ENCODE measurements at regions not wholly inside any gene's neighbourhood (a gene's known extent, or its start where the extent isn't known, plus 50 kb on each side); places are given as distances from the start of the nearest gene placed in this dataset.

DNA sequence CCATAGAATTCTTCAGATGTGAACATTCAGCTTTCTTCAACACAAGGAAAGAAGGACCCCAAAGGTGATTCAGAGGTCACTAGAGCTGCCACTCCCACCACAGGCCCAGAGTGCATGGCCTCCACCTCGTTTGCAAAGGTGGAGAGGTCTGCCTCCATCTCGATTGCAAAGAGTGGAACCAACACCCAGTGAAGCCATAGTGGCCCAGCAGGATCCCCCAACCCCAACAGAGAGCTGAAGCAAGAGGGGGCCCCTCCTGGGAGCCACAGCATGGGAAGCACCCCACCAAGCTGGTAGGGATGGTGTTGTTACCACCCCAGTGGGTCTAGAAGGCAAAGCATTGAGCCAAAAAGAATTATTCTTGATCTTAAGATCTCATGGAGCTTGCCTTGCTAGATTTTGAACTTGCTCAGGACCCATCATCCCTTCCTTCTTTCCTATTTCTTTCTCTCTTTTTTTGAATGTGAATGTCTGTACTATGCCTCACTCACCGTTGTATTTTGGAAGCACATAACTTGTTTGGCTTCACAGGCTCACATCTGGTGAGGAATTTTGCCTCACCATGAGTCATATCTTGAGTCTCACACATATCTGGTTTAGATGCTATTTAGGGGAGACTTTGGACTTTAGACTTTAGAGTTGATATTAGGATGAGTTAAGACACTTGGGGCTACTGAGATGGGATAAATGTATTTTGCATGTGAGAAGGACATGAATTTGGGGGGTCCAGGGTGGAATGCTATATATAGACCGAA lies 119.2 kb downstream of the ANKRD60 start:
- DNase-seq, result no peak

DNA sequence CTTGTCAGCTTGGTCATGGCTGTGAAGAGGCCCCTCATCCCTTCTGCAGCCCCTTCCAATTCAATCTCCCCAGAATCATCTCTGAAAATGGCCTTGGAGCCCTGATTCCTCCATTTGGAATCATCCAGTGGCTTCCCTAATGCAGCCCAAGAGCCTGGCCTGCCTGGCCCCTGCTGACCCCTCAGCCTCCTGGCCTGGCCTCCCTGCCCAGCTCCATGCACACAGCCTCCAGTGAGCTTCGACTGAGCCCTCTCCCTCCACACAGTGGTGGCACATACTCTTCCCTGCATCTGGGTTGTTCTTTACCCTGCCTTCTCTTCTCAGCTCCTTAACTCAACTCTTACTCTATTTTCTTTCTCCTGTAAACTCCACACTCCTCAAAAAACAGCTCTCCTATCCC lies 120.9 kb downstream of the ANKRD60 start:
- DNase-seq, result no peak

DNA sequence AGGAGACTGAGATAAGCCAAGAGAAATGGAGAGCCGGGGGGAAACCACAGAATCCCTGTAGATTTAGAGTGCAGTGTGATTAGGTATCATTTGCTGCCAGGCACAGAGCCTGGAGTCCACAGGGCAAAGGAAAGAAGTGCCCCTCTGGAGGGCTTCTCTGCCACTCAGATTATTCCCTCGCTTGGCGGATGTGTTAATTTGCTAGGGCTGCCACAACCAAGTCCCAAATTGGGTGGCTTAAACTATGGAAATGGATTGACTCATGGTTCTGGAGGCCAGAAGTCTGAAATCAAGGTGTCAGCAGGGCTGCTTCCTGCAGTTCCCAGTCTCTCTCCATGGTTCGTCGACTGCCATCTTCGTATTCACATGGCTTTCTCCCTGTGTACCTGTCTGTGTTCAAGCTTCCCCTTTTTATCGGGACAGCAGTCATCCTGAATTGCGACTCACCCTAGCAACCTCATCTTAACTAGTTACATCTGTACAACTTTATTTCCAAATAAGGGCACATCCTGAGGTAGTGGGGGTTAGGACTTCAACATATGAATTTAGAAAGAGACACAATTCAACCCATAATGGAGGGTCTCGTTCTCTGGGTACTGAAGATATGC lies 122.2 kb downstream of the ANKRD60 start:
- no peak for DNase-seq

DNA sequence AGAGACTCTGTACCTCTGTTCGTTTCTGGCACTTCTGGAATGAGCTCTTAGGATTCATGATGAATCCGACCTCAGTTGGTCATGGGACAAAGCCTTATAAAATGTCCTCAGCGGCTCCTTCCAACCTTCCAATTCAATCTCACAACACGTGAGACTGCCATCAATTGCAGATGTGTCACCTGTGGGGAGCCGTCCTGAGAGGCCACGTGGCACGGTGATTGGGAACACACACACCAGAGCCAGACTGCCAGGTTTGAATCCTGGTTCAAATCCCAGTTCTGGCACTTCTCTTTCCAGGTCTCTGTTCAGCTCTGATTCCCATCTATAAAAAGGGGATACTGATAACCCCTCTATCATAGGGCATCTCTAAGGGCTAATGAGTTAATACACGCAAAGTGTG lies 124.5 kb downstream of the ANKRD60 start:
- no peak for DNase-seq

DNA sequence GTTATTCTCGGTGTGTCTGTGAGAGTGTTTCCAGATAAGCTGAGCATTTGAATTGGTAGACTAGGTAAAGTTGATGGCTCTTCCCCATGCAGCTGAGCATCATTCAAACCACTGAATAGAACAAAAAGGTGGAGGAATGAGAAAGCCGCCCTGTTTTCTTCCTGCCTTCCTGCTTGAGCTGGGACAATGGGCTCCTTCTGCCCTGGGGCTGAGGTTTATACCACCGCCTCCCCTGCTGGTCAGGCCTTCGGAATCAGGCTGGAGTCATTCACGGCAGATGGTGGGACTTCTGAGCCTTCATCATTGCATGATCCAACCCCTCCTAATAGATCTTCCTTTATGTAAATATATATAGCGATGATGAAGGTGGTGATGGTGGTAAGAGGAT lies 124.9 kb downstream of the ANKRD60 start:
- DNase-seq, result no peak

DNA sequence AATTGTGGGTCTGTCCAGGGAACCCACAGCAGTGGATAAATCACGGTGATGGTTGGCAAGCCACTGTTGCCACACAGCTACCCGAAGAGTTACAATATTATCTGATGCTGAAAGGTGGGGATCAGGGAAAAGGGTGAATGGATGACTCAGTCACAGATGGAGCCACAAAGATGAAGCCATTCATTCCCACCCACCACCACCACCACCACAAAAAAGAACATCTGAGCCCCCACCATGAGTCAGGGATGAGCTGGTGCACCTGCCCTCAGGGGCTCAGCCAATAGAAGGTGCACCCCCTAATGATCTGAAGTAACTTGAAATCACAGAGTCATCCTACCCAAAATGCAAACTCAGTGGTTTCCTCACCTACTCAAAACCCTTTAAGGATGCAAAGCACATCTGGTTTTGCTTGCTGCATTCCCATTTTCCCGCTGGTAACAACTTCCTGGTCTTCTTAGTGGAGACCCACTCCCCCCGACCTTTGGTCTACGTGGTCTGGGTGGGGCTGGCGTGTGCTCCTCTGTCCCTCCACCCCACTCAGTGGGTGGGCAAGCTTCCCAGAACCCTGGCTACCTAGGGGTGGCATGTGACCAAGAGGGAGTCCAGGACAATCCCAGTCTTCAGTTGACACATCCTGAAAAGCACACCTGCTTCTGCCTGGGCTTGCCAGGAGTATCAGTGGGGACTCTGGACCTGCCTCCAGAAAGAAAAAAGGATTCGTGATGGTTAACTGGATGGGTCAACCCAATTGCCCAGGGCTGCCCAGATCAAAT lies 125.5 kb downstream of the ANKRD60 start:
- DNase-seq, result no peak

DNA sequence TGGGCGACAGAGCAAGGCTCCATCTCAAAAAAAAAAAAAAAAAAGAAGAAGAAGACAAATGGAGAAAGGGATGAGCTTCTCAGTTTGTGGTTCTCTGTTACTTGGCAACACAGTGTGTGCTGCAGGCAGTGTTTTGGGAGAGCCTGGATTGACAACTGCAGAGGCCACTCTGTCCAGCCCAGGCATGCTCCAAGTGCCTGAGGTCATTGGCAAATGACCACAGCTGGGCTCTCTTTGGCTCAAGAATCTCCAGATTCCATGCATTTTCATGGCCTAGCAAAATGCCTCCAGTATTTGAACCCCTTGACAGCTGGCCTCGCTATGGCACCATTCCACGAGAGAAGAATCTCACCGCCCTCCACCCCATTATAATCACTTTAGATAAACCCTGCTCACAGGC lies 126.2 kb downstream of the ANKRD60 start:
- peak; percentile 43 for DNase-seq

DNA sequence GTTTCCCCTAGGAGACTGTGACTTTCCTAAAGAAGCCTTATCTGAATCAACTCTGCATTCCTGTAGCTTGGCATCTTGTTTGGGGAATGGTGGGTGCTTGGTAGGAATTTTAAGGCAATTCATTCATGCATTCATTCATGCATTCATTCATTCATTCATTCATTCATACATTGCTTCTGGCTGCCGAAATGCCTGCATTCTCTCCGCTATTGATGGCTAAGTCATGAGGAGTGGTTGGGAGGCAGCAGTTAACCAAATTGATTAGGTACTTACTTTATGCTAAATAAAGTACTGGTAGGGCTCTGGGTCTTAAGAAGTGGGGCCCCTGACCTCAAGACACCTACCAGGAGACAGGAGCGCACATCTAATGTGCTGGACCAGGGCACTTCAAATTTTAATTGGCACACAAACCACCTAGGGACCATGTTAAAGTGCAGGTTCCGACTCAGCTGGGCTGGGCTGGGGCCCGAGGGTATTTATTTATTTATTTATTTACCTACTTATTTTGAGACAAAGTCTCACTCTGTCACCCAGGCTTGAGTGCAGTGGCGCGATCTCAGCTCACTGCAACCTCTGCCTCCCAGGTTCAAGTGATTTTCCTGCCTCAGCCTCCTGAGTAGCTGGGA lies 127.6 kb downstream of the ANKRD60 start:
- no peak for DNase-seq

DNA sequence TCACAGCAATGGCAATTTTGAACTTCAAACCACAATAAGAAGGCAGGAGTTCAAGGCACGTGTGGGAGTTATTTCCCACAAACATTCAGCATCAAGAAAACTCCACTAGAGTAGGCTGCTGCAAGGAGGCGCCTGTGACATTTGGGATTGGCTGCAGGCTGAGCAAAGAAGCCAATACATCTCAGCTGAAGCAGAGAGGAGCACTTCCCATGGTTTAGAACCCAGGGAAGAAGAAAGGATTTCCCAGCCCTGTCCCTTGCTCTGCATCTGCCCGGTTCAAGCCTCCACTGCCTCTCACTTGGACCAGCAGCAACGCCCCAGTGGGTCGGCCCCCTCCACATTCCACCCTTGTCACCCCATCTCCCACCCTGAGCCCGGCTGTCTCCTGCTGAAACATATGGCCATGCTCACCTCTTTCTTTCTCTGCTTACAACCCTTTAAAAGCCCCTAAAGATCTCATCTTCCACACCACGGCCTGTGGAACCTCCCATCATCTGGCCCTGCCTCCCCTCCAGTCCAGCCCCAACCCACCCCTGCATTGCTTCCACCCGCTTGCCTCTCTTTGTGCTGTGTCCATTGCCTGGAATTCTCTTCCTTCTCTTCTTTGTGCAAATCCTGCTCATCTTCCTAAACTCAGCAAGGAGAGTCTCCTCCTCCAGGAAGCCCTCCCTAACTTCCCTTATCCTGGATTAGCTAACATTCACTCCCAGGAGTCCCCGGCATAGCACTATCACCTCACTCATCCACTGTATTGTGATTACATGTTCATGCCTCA lies 128.3 kb downstream of the ANKRD60 start:
- no peak for DNase-seq

DNA sequence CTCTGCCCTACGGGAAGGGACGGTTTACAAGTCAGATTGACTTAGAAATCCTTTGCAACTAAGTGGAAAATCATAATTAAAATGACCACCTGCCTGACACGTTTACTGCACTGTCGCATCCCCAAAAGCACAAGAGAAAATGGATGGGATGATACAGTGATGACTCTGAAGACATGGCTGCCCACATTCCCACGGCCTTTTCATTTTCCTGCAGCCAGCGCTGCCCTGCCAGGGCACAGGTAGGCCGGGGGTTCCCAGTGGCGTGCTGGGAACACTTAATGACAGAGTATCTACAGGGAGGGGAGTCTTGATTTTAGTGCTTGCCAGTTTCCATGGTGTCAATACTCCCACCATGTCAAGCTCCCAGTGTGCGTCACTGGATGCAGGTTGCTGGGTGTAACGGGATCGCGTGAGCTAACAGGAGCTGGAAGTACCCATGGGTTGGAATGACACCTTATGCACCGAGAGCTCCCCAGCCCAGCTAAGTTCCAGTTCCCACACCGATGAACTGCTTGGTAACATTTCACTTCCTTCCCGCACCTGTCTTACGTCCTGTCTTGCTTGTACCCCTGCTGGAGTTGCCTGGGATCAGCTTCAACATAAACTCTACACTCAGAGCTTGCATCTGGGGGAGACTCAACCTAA lies 129.0 kb downstream of the ANKRD60 start:
- DNase-seq, result no peak

DNA sequence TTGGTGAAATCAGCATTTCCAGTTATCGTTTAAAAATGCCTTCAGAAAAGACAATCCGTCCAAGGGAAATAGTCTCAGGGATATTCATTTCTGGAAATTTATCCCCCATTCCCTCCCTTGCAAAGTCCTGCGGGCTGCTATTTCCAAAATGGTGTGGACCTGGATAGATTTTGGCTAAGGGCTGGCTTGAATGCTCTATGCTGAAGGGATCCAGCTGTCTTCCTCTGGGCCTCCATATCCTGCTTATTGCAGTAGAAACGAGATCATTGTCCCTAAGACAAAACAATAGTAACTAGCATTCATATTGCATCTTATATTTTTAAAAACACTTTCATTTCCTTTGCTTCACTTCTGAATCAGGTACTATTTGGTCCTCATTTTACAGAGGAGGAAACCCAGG lies 129.9 kb downstream of the ANKRD60 start:
- no peak for DNase-seq

DNA sequence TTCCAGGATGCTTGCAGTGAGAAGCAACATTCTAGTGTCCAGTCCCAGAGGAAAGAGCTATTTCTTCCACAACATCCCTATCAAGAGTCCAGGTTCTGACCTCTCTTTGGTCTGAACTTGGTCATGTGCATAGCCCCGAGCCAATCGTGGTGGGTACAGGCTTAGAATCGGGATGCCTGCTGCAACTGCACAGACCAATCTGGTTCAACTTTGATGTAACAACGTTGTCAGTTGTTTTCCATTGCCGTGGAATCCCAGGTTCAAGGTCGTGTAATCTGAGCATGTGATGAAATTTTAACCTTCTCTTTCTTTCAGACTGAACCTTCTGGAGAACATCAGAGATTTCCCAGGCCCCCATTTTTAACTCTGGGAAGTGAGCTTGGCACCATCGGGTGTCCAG lies 130.5 kb downstream of the ANKRD60 start:
- DNase-seq, result no peak

DNA sequence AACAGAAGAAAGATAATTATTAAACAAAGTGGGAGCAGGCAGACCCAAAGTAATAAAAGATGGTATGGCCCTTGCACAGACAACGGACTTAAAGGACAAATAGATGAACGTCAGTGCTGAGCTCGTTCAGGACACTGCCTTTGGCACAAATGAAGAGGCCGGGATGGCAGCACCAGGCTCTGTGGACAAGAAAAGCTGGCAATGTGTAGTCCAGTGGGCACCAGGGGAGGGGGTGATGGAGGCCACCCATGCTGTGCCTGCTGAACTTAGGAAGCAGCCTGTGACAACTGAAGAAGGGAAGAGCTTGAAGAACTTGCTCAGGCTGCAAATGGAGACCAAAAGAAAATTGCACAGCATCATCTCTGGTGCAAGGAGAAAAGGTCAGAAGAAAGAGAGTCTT lies 131.0 kb downstream of the ANKRD60 start:
- DNase-seq, result no peak

DNA sequence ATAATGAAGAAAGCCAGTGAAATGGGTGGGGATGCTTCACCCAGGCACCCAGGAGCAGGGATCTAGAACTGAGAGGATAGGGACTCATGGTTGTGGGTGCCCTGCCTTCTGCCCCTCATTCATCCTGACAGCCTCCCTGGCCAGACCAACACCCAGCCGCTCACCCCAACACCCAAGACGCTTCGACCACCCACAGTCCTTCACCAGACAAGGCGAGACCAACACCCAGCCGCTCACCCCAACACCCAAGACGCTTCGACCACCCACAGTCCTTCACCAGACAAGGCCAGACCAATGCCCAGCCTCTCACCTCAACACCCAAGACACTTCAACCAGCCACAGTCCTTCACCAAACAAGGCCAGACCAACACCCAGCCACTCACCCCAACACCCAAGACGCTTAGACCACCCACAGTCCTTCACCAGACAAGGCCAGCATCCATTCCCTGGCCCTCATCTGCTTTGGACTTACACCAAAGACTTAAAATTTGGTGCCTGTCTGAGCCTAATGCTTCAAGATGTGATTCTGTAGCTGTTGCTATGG lies 131.5 kb downstream of the ANKRD60 start:
- no peak for DNase-seq

DNA sequence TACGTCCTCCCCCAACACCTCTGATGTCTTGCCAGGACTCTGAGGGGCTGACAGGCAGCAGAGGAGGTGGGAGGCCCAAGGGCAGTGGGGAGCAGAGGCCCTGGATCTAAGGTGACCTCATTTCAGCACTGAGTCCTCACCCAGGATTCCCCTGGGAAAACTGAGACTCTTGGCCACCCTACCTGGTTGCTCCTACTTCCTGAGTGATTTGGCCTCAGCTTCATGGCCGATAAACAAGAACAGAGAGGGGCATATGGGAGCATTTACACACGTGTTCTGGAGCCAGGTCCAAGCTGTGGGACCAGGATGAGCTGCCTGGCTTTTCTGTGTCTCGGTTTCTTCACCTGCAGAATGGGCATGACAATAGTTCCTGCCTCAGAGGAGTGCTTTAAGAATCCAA lies 133.8 kb downstream of the ANKRD60 start:
- DNase-seq, result no peak

DNA sequence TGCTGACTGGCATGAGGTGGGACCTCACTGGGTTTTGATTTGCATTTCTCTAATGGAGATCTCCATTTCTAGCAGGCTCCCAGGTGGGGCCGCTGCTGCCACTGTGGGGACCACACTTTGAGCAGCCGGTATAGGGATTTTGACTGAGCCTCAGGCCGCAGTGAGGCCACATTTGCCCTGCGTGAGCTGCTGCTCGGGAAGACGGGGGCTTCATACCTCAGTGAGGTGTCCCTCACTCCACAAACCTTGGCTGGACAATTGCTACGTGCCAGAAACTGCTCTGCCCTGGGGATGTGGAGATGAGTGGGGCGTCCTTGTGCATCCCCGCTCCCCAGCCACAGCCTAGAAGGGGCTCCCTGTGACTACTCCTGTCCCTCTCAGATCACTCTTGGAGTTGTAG lies 134.3 kb downstream of the ANKRD60 start:
- DNase-seq, result no peak

DNA sequence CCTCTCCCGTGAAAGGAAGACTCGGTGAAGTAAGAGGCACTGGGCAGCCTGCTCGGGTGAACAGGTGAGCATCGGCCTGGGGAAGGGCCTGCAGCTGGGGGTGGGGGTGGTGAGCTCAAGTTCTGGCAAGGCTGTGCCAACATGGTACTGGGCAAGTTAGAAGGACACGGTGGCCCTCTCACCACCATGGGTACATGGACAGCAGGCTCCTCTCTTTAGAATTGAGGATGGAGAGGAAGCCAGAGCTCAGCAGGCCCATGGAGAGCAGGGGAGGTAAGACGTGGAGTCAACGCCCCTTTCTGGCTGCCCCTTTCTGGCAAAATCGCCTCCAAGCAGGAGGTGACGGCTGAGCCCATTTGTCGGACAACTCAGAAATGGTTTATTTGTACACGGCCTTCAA lies 135.6 kb downstream of the ANKRD60 start:
- DNase-seq, result no peak

DNA sequence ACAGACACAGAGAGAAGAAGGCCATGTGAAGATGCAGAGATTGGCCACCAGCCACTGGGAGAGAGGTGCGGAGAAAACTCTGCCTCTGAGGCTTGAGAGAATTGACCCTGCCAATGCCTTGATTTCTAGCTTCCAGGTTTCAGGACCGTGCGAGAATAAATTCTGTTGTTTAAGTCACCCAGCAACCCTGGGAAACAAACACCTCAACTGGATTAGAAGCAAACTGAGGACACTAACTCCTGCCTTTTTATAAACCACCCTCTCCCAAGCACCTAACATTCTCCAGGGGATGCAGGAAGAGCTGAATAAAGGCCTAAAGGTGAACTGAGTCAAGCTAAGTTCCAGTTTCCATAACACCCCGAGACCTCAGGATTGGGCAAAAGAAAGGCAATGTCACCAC lies 136.1 kb downstream of the ANKRD60 start:
- no peak for DNase-seq

DNA sequence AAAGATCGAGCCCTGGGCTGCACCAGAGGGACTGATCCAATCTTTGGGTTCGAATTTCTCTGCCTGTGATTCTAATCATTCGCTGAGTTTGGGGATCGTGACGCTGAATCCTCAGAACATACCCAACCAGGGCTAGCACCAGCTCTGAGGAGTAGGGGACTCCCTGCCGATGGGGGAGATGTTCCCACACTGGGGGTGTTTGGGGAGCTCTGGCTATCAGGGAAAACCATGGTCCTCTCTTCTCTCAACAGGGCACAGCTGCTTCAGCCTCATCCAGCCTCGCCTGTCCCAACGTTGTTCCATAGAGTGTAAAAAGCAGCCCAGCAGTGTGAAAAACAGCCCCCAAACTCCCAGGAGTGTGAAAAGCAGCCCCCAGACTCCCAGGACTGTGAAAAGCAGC lies 136.6 kb downstream of the ANKRD60 start:
- no peak for DNase-seq

DNA sequence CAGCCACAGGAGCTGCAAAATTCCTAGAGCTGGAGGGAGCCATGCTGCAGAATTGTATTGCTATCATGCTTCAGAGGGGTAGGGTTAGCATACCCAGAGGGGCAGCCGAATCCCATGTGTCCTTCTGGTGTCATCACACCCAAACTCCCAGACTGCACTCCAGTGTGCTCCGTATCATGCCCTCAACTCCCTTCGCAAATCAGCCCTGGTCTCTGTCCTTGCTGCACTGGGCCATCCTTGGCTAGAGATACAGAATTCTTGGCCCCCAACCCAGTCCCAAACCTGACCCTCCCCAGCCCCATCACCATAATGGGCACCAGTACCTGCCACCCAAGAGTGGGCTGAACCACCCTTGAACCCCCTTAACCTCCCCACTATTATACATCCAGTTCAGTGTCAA lies 138.3 kb downstream of the ANKRD60 start:
- DNase-seq, result no peak

DNA sequence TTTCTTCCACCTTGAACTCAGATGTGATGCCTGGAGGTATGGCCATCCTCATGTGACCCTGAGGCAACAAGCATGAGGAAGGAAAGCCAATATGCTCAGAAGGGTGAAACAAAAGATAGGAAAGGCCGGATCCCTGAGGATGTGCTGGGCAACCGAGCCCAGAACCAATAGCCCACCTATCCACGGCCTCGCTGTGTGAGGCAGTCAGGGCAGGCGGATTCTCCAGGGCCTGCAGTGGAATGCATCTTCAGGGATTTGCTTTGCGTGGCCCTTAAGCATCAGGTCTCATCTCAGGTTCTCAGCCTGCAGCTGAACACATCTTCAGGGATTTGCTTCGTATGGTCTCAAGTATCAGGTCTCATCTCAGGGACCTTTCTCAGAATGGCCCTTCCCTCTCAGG lies 139.8 kb downstream of the ANKRD60 start:
- DNase-seq, result no peak

DNA sequence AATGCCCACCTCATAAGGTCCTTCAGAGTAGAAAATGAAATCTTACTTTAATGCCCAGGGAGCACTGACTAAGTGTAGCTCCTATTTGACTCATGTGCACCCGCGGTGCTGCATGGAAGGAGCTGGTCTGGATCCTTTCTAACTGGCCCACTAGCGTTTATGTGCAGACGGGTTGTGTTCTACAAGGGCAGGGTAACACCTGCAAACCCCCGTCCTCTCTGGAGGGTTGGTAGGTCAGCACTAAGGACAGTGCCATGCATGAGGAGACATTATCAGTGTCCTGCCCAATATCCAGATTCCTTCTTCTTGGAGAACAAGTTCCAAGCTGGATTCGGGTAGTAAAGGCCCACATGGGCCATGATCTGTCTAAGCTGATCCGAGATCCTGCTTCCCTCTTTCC lies 140.3 kb downstream of the ANKRD60 start:
- no peak for DNase-seq
